ENCODE measurements at regions not wholly inside any gene's neighbourhood (a gene's known extent, or its start where the extent isn't known, plus 50 kb on each side); places are given as distances from the start of the nearest gene placed in this dataset.

- Histone ChIP-seq H3K36me3 (ENCODE audit: control insufficient read depth, insufficient read depth, low read length) (no peaks in the 10 kb centered on the region), H3K27me3 (ENCODE audit: control insufficient read depth, insufficient read depth, low read length) (no peaks in the 10 kb centered on the region), H3K9me3 (ENCODE audit: control insufficient read depth, insufficient read depth, low read length) (no peaks in the 10 kb centered on the region), H3K4me3 (ENCODE audit: low read length) (no peak overlapping the region), H3K4me1 (ENCODE audit: control insufficient read depth, insufficient read depth, low read length) (no peaks in the 10 kb centered on the region), H3K27ac (ENCODE audit: low read length) (no peak overlapping the region)
- no peak overlapping the region for H3K27ac Mint-ChIP-seq
- no peaks in the 10 kb centered on the region for H3K4me1 Mint-ChIP-seq
- no peaks in the 10 kb centered on the region for H3K9me3 Mint-ChIP-seq
- DNase-seq, result no peak
- peaks cover 13 to 40% of the 10 kb centered on the region in 2 donors for H3K27me3 Mint-ChIP-seq (ENCODE audit: low read depth in 2 of 2)
- intact Hi-C loops (cut with micrococcal nuclease), result no loop called here
- H3K4me3 Mint-ChIP-seq, result no peak overlapping the region
- peak in 1 of 3 donors; percentile 49 for ATAC-seq
- WGBS (ENCODE audit: insufficient coverage), result 94% methylated on average over 2 of the region's 2 CpGs
- H3K36me3 Mint-ChIP-seq, result no peaks in the 10 kb centered on the region
- TF ChIP-seq, protein P1, sequence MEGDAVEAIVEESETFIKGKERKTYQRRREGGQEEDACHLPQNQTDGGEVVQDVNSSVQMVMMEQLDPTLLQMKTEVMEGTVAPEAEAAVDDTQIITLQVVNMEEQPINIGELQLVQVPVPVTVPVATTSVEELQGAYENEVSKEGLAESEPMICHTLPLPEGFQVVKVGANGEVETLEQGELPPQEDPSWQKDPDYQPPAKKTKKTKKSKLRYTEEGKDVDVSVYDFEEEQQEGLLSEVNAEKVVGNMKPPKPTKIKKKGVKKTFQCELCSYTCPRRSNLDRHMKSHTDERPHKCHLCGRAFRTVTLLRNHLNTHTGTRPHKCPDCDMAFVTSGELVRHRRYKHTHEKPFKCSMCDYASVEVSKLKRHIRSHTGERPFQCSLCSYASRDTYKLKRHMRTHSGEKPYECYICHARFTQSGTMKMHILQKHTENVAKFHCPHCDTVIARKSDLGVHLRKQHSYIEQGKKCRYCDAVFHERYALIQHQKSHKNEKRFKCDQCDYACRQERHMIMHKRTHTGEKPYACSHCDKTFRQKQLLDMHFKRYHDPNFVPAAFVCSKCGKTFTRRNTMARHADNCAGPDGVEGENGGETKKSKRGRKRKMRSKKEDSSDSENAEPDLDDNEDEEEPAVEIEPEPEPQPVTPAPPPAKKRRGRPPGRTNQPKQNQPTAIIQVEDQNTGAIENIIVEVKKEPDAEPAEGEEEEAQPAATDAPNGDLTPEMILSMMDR (IDR thresholded peaks at IDR 0.05), result no peak
Observed at GRCh38 chr13:50610238-50610637, 233.3 kb downstream of the DLEU7 start.

DNA sequence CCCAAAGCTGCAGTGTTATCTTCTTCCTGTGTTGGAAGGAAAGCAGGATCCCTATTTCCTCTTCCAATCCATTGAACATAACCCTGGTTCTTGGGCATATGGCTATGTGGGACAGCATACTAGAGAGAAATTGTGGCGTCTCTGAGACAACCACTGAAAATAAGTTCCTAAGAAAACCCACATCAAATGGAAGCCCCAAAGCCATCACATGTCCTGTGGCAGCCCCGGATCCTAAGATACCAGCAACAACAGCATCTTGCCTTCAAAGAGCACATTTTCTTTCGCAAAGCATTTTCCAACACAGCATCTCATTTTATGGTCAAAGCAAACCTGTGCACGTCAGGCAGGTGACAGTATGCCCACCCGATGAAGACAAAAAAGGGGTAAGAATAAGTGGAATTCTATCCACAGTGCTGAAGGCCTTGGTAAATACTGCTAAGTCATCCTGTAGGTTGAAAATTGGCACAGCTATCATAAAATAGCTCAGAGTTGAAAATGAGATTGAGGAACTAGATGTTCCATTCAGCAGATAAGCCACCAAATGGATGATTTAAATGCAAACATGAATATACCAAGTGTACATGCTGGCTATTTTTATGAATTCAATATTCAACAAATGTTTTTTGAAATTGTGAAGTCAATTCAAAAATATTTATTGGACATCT is 232.2 kb downstream of the DLEU7 start:
- Mint-ChIP-seq H3K4me1 (no peaks in the 10 kb centered on the region), H3K4me3 (no peak overlapping the region), H3K36me3 (no peaks in the 10 kb centered on the region), H3K9me3 (no peaks in the 10 kb centered on the region), H3K27me3 (ENCODE audit: low read depth in 2 of 2) (peaks cover 13 to 40% of the 10 kb centered on the region in 2 donors), H3K27ac (no peak overlapping the region)
- intact Hi-C loops (cut with micrococcal nuclease), result no loop called here
- peak in 1 of 2 donors; percentile 45 for DNase-seq
- TF ChIP-seq, protein P1 (IDR thresholded peaks at IDR 0.05), result no peak
- Histone ChIP-seq H3K9me3 (ENCODE audit: control insufficient read depth, insufficient read depth, low read length) (no peaks in the 10 kb centered on the region), H3K27me3 (ENCODE audit: control insufficient read depth, insufficient read depth, low read length) (no peaks in the 10 kb centered on the region), H3K4me3 (ENCODE audit: low read length) (no peak overlapping the region), H3K4me1 (ENCODE audit: control insufficient read depth, insufficient read depth, low read length) (no peaks in the 10 kb centered on the region), H3K27ac (ENCODE audit: low read length) (no peak overlapping the region), H3K36me3 (ENCODE audit: control insufficient read depth, insufficient read depth, low read length) (no peaks in the 10 kb centered on the region)
- WGBS (ENCODE audit: insufficient coverage), result 22% methylated on average over 5 of the region's 5 CpGs
- ATAC-seq, result no peak

DNA sequence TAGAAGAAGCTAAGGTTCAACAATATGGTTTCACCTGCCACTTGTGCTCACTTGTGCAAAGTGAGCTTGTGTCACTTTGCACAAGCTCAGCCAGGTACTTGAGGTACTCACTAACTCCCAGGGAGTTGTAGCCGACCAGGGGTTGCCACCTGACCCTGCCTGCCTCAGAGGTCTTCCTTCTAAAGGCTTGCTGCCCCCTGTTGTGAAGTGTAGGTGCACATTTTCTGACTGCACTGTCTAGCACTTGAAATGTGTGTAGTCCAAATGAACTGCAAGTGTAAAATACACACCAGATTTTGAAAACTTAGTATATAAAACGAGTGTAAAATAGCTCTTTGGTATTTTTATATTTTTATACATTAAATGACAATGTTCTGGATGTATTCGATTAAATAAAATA is 230.8 kb downstream of the DLEU7 start:
- Histone ChIP-seq H3K27ac (ENCODE audit: low read length) (no peak overlapping the region), H3K4me1 (ENCODE audit: control insufficient read depth, insufficient read depth, low read length) (no peaks in the 10 kb centered on the region), H3K36me3 (ENCODE audit: control insufficient read depth, insufficient read depth, low read length) (no peaks in the 10 kb centered on the region), H3K4me3 (ENCODE audit: low read length) (no peak overlapping the region), H3K27me3 (ENCODE audit: control insufficient read depth, insufficient read depth, low read length) (no peaks in the 10 kb centered on the region), H3K9me3 (ENCODE audit: control insufficient read depth, insufficient read depth, low read length) (no peaks in the 10 kb centered on the region)
- H3K4me3 Mint-ChIP-seq, result no peak overlapping the region
- peaks cover 13 to 36% of the 10 kb centered on the region in 2 donors for H3K27me3 Mint-ChIP-seq (ENCODE audit: low read depth in 2 of 2)
- H3K4me1 Mint-ChIP-seq, result peaks cover 0 to 5% of the 10 kb centered on the region in 2 donors
- intact Hi-C loops (cut with micrococcal nuclease), result no loop called here
- H3K36me3 Mint-ChIP-seq, result no peaks in the 10 kb centered on the region
- 53% methylated on average over 1 of the region's 3 CpGs for WGBS (ENCODE audit: insufficient coverage)
- ATAC-seq (no peak), DNase-seq (no peak)
- no peaks in the 10 kb centered on the region for H3K9me3 Mint-ChIP-seq
- H3K27ac Mint-ChIP-seq, result no peak overlapping the region
- TF ChIP-seq, protein P1 (IDR thresholded peaks at IDR 0.05), result no peak

GRCh38 chr13:50613356-50613831 is 230.1 kb downstream of the DLEU7 start:
- H3K9me3 ChIP-seq (ENCODE audit: control insufficient read depth, insufficient read depth, low read length), result no peaks in the 10 kb centered on the region
- Mint-ChIP-seq H3K4me1 (peaks cover 0 to 5% of the 10 kb centered on the region in 2 donors), H3K4me3 (no peak overlapping the region), H3K27me3 (ENCODE audit: low read depth in 2 of 2) (peaks cover 13 to 29% of the 10 kb centered on the region in 2 donors), H3K36me3 (no peaks in the 10 kb centered on the region), H3K27ac (no peak overlapping the region), H3K9me3 (no peaks in the 10 kb centered on the region)
- WGBS (ENCODE audit: insufficient coverage), result 95% methylated on average over 6 of the region's 6 CpGs
- ATAC-seq, result no peak
- no peak overlapping the region for H3K4me3 ChIP-seq (ENCODE audit: low read length)
- TF ChIP-seq, protein P1 (IDR thresholded peaks at IDR 0.05), result no peak
- H3K27ac ChIP-seq (ENCODE audit: low read length), result no peak overlapping the region
- DNase-seq, result no peak
- no peaks in the 10 kb centered on the region for H3K36me3 ChIP-seq (ENCODE audit: control insufficient read depth, insufficient read depth, low read length)
- H3K27me3 ChIP-seq (ENCODE audit: control insufficient read depth, insufficient read depth, low read length), result no peaks in the 10 kb centered on the region
- H3K4me1 ChIP-seq (ENCODE audit: control insufficient read depth, insufficient read depth, low read length), result no peaks in the 10 kb centered on the region
- intact Hi-C loops (cut with micrococcal nuclease), result no loop called here
